Duodenal mucosa (tissue), 2 donors: ENCODE measurements at regions not wholly inside any gene's neighbourhood (a gene's known extent, or its start where the extent isn't known, plus 50 kb on each side); places are given as distances from the start of the nearest gene placed in this dataset.

ENCODE experiments used
- H3K27ac ChIP-seq: one replicate; pipeline ENCODE4 v1.7.0; 2013; ENCODE audit warnings: low read depth, low read length
- H3K27me3 ChIP-seq, 2 donors: one replicate each; pipeline ENCODE4 v1.7.0; 2013; ENCODE audit warnings: low read length in 2 of 2, control low read depth in 1 of 2; ENCODE audit not compliant: insufficient read depth in 2 of 2, control insufficient read depth in 1 of 2
- H3K36me3 ChIP-seq, 2 donors: one replicate each; pipeline ENCODE4 v1.7.0; 2013; ENCODE audit warnings: low read length in 2 of 2, control low read depth in 1 of 2; ENCODE audit not compliant: insufficient read depth in 2 of 2, control insufficient read depth in 1 of 2
- H3K4me1 ChIP-seq, 2 donors: one replicate each; pipeline ENCODE4 v1.7.0; 2013; ENCODE audit warnings: low read length in 2 of 2, control low read depth in 1 of 2; ENCODE audit not compliant: insufficient read depth in 2 of 2, control insufficient read depth in 1 of 2
- H3K4me3 ChIP-seq, 2 donors: one replicate each; pipeline ENCODE4 v1.7.0; 2013; ENCODE audit warnings: low read length in 2 of 2, low read depth in 1 of 2
- H3K9ac ChIP-seq, 2 donors: one replicate each; pipeline ENCODE4 v1.7.0; 2013; ENCODE audit warnings: low read length in 2 of 2, low read depth in 1 of 2
- H3K9me3 ChIP-seq, 2 donors: one replicate each; pipeline ENCODE4 v1.7.0; 2013; ENCODE audit warnings: low read length in 2 of 2, control low read depth in 1 of 2; ENCODE audit not compliant: control insufficient read depth in 1 of 2

DNA sequence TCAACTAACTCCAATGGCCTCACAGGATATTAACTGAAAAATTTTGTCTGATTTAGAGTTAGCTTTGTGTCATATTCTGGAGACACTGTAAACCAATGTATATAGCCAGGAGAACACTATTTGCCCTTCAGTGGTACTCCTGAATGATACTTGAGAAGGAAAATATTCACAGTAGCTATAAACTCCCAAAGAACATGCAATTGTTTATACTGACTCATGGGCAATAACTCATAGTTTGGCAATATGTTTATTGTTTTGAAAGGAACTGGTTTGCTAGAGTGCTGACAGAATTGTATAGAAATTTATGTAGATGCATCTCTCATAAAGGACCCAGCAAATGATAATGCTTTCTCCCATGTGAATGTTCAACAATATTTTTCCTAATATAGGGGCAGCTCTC is 537.6 kb downstream of the PLOD2 start:
- Histone ChIP-seq H3K9me3 (no peaks in the 10 kb centered on the region), H3K9ac (no peak overlapping the region), H3K4me3 (no peak overlapping the region), H3K4me1 (no peaks in the 10 kb centered on the region), H3K27me3 (no peaks in the 10 kb centered on the region), H3K27ac (no peak overlapping the region), H3K36me3 (no peaks in the 10 kb centered on the region)

GRCh38 chr3:145628211-145628610 is 532.8 kb downstream of the PLOD2 start:
- Histone ChIP-seq H3K9me3 (no peaks in the 10 kb centered on the region), H3K36me3 (no peaks in the 10 kb centered on the region), H3K27me3 (no peaks in the 10 kb centered on the region), H3K9ac (no peak overlapping the region), H3K4me1 (no peaks in the 10 kb centered on the region), H3K27ac (no peak overlapping the region), H3K4me3 (no peak overlapping the region)

- Histone ChIP-seq H3K27me3 (no peaks in the 10 kb centered on the region), H3K36me3 (no peaks in the 10 kb centered on the region), H3K9me3 (peaks cover 0 to 4% of the 10 kb centered on the region in 2 donors), H3K4me3 (no peak overlapping the region), H3K27ac (no peak overlapping the region), H3K9ac (no peak overlapping the region), H3K4me1 (no peaks in the 10 kb centered on the region)
These were observed 523.9 kb downstream of the PLOD2 start for GRCh38 chr3:145637105-145637504.

DNA sequence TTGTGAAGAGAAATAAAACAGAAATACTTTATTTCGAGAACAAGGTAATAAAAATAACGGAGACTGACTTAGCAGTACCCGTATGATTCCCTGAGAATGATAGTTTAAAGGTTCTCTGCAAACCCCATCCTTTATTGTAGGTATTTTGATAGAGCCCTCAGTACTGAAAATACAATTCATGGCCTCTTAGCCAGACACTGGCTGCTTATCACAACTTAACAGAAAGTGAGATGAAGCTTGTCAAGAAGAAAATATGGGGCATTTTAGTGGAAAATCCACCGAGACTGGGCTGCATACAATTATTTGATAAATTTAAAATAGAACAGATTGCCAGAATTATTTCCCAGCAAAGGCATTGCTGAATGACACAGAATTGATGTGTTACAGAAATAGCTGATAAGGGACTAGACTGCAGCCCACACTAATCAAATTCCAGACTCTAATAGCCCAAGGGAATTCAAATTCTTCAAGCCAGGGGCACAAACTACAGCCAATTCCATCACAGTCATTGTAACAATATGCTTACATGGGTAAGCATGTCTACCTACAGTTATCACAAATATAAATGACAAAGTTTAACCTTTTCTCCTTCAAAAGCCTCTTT is 521.9 kb downstream of the PLOD2 start:
- Histone ChIP-seq H3K27ac (no peak overlapping the region), H3K9me3 (peaks cover 0 to 4% of the 10 kb centered on the region in 2 donors), H3K36me3 (no peaks in the 10 kb centered on the region), H3K4me1 (no peaks in the 10 kb centered on the region), H3K9ac (no peak overlapping the region), H3K4me3 (no peak overlapping the region), H3K27me3 (no peaks in the 10 kb centered on the region)

DNA sequence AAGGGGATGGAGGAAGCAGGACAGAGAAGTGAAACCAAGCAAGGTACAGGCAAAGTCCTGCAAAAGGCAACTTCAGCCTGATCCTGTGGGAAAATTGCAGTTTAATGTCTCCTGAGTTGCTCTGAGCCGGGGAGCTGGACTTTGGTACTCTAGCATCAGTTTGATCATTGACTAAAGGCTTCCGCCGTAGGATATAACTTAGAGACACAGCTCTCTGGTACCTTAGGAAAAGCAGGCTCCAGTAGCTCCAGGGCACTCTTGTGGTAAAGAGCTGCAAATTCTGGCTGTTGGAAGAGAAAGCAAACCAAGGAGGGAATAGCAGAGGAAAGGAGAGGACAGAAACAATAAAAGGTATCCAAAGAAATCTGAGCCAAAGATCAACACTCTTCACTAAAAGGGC is 521.1 kb downstream of the PLOD2 start:
- H3K9ac ChIP-seq: no peak overlapping the region
- no peak overlapping the region for H3K27ac ChIP-seq
- no peaks in the 10 kb centered on the region for H3K4me1 ChIP-seq
- H3K9me3 ChIP-seq: peaks cover 0 to 4% of the 10 kb centered on the region in 2 donors
- no peak overlapping the region for H3K4me3 ChIP-seq
- no peaks in the 10 kb centered on the region for H3K27me3 ChIP-seq
- no peaks in the 10 kb centered on the region for H3K36me3 ChIP-seq

GRCh38 chr3:145648396-145648795 is 512.6 kb downstream of the PLOD2 start:
- Histone ChIP-seq H3K4me3 (no peak overlapping the region), H3K27me3 (no peaks in the 10 kb centered on the region), H3K9me3 (no peaks in the 10 kb centered on the region), H3K27ac (no peak overlapping the region), H3K36me3 (no peaks in the 10 kb centered on the region), H3K4me1 (no peaks in the 10 kb centered on the region), H3K9ac (no peak overlapping the region)

GRCh38 chr3:145649368-145649887 is 511.6 kb downstream of the PLOD2 start:
- Histone ChIP-seq H3K4me3 (no peak overlapping the region), H3K27ac (no peak overlapping the region), H3K9me3 (no peaks in the 10 kb centered on the region), H3K4me1 (no peaks in the 10 kb centered on the region), H3K27me3 (no peaks in the 10 kb centered on the region), H3K9ac (no peak overlapping the region), H3K36me3 (no peaks in the 10 kb centered on the region)

DNA sequence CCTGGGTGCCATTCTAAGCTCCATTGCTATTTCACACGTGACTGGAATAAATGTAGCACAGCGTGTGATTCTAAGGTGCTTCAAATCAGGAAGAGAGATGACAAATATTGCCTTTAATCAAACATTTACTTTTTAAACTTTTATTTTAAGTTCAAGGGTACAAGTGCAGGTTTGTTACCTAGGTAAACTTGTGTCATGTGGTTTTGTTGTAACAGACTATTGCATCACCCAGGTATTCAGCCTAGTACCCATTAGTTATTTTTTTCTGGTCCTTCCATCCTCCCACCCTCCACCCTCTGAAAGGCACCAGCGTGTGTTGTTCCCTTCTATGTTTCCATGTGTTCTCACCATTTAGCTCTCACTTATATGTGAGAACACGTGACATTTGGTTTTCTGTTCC is 510.8 kb downstream of the PLOD2 start:
- no peak overlapping the region for H3K27ac ChIP-seq
- H3K9ac ChIP-seq: no peak overlapping the region
- H3K4me3 ChIP-seq: no peak overlapping the region
- no peaks in the 10 kb centered on the region for H3K36me3 ChIP-seq
- H3K4me1 ChIP-seq: no peaks in the 10 kb centered on the region
- no peaks in the 10 kb centered on the region for H3K27me3 ChIP-seq
- H3K9me3 ChIP-seq: no peaks in the 10 kb centered on the region

DNA sequence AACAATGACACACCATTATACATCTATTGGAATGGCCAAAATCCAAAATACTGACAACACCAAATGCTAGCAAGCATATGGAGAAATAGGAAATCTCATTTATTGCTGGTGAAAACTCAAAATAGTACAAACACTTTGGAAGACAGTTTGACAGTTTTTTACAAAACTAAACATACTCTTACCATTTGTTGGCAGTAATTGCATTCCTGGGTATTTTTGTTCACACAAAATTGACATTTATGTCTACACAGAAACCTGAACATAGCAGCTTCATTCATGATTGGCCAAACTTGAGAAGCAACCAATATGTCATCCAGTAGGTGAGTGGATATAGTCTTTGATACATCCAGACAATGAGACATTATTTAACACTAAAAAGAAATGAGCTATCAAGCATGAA is 489.9 kb downstream of the PLOD2 start:
- Histone ChIP-seq H3K4me1 (no peaks in the 10 kb centered on the region), H3K27ac (no peak overlapping the region), H3K36me3 (no peaks in the 10 kb centered on the region), H3K4me3 (no peak overlapping the region), H3K27me3 (no peaks in the 10 kb centered on the region), H3K9ac (no peak overlapping the region), H3K9me3 (no peaks in the 10 kb centered on the region)

DNA sequence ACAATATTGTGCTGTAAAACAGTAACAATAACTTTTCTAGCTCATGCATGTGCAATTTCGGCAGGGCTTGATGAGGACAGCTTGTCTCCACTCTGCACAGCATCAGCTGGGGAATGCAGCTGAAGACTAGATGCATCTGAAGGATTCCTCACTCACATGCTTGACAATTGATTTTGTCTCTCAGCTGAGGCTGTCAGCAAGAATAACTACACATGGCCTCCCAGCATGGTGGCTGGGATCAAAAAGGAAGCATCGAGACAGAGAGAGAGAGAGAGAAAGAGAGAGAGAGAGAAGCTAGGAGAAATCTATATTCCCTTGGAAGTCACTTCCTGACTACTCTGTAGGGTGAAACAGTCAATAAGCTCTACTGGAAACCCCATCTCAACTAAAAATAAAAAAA is 487.1 kb downstream of the PLOD2 start:
- Histone ChIP-seq H3K4me3 (no peak overlapping the region), H3K9me3 (no peaks in the 10 kb centered on the region), H3K9ac (no peak overlapping the region), H3K27ac (no peak overlapping the region), H3K27me3 (no peaks in the 10 kb centered on the region), H3K4me1 (no peaks in the 10 kb centered on the region), H3K36me3 (no peaks in the 10 kb centered on the region)

- Histone ChIP-seq H3K4me3 (no peak overlapping the region), H3K27me3 (no peaks in the 10 kb centered on the region), H3K9ac (no peak overlapping the region), H3K27ac (no peak overlapping the region), H3K36me3 (no peaks in the 10 kb centered on the region), H3K9me3 (no peaks in the 10 kb centered on the region), H3K4me1 (no peaks in the 10 kb centered on the region)
These were observed 482.6 kb downstream of the PLOD2 start for GRCh38 chr3:145678401-145678800.
